ENCODE measurements at regions not wholly inside any gene's neighbourhood (a gene's known extent, or its start where the extent isn't known, plus 50 kb on each side); places are given as distances from the start of the nearest gene placed in this dataset.

DNA sequence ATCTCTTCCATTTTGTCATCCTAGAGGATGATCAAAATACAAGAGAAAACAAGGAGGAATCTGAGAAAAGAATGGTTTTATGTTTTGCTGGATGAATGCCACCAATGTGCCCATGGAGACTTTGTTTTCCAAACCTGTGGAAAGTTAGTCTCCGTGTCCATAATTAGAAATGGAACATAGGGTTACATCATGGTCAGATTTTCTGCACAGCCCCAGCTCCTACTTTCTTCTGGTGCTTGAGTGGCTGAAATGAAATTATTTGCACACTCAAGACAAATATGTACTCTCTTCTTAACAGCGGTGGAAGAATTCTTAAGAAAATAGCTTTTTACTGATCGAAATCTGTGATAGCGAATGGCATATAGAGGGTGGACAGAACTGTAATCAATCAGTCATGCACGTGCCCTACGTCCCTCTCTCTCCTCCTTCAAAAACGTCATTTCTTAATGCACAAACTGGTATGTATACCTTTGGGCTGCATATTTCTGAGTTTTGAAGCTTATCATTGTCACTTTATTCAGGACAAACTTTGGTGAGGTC, 825.2 kb downstream of the AACS start:
- no peak for DNase-seq (ENCODE audit: low spot score)

DNA sequence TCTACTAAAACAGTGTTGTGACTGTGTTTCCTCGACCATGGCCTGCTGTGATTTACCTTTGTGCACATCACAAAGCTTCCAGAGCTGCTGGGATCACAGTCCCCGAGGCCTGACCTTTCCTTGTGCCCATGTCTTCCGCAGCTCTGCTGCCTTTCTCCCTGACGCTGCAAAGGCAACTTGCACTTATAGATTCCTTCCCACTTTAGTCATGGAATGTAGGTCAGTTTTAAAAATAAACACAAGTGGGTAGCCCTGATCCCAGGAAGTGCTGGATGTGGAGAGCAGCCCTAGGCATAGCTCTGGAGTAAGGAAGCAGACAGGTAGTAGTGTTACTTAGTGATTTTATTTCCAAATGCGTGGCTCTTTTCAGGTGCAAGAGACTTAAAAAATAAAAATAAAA, 825.7 kb downstream of the AACS start:
- DNase-seq (ENCODE audit: low spot score), result no peak

GRCh38 chr12:125892276-125892675, 827.0 kb downstream of the AACS start:
- DNase-seq (ENCODE audit: low spot score), result no peak

GRCh38 chr12:125902991-125903390, 837.8 kb downstream of the AACS start:
- DNase-seq (ENCODE audit: low spot score), result no peak

- no peak for DNase-seq (ENCODE audit: low spot score)
Measured at GRCh38 chr12:125907351-125907750, 842.1 kb downstream of the AACS start.

DNA sequence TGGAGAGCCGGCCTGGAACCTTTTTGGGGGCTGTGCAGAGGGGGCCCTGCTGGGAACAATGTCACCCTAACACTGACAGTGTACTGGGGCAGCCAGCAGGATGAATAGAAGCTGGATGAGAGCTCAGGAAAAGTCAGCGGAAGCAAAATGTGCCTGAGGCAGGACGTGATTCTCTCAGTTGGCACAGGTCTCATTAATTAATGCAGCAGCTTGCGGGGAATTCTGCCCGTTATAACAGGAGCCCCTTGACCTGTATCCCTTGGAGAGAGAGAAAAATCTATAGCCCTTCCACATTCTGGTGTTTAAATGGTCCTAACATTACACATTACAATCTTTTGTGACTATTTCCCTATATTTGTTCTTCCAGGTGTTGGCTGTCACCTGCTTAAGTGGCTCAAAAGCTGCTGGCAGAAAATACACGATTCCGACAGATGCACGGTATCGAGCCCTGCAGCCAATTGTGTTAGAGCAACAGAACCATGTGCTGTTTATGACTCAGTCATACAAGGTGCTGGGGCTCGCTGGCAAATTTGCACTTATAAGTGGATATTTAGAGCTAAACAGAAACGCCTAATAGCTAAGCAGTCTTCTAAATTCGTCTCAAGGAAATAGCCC, 854.7 kb downstream of the AACS start:
- no peak for DNase-seq (ENCODE audit: low spot score)

DNA sequence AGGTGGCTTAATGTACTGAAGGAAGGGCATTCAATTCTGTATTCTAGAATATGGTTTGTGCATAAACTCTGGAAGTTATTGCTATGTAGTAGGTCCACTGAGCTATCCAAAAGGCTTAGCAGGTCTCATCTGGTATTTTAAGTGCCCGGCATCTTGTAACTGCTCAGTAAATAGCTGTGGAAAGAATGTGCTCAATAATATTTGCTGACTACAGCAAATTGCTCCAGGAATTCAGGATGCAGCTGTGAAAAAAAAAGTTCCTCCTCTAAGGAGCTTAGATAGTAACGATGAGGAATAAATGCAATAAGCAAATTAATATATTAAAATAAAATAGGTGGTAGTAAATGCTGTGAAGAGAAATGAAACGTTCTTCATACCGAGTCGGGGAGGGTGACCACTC, 857.1 kb downstream of the AACS start:
- no peak for DNase-seq (ENCODE audit: low spot score)

- no peak for DNase-seq (ENCODE audit: low spot score)
Measured at GRCh38 chr12:125936502-125936901, 871.3 kb downstream of the AACS start.

GRCh38 chr12:125944446-125944845, 879.2 kb downstream of the AACS start:
- no peak for DNase-seq (ENCODE audit: low spot score)

GRCh38 chr12:125949471-125949870, 884.2 kb downstream of the AACS start:
- DNase-seq (ENCODE audit: low spot score), result no peak

DNA sequence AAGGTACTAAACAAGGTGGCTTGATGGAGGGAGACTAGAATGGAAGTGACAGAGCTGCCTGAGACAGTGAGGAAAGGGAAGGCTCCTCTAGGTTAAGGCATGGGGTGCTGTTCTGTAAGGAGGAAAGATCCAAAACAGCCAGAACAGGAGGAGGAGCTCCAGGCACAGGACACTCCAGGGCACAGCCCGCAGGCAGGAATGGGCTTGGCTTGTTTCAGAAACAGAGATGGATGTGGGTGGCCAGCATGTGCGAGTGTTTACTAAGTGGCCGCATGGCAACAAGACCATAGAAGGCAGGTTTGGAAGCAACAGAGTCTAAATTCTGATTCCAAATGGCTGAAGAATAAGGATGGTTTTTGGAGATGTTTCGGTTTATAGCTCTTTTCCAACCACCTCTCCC, 889.1 kb downstream of the AACS start:
- no peak for DNase-seq (ENCODE audit: low spot score)

DNA sequence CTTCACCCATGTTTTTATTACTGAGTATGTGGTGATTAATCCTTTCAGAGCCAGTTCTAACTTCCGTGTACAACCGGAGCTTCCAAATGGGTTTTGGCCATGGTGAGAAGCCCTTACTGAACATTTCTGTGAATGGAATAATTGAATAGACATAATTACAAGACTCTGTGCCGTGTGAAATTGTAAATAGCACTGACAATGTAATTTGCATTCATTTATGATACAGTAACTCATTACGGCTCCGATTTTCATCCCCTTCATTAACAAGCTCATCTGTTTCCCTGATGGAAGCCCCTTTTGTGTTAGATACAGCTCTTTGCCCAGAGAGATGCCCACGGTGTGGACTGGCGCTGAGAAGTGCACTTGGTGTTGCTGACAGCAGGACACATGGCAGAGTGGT, 891.0 kb downstream of the AACS start:
- DNase-seq (ENCODE audit: low spot score), result no peak

GRCh38 chr12:125966641-125967040, 901.4 kb downstream of the AACS start:
- no peak for DNase-seq (ENCODE audit: low spot score)

DNA sequence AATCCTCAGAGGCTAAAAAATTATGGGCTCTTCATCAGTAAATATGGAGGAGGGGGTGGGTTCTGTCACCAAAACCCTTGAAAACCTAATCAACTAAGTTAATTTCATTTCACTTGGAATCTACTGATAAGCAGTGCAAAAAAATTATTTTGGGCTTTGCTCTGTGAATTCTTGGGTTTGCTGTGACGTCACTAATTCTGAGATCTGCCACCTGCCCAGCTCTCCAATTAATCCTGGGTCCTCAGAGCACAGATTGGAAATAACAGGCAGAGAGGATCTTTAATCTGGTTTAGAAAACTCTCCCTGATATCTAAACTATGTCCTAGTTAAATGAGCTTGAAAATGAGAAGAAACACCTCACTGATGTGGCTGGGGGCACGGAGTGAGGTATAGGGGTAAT, 903.2 kb downstream of the AACS start:
- DNase-seq (ENCODE audit: low spot score), result no peak

- DNase-seq (ENCODE audit: low spot score), result no peak
Measured at GRCh38 chr12:125971981-125972380, 906.7 kb downstream of the AACS start.

GRCh38 chr12:125978286-125978685, 913.1 kb downstream of the AACS start:
- DNase-seq (ENCODE audit: low spot score), result no peak

- DNase-seq (ENCODE audit: low spot score), result no peak
Measured at GRCh38 chr12:125981610-125982253, 916.5 kb downstream of the AACS start.

DNA sequence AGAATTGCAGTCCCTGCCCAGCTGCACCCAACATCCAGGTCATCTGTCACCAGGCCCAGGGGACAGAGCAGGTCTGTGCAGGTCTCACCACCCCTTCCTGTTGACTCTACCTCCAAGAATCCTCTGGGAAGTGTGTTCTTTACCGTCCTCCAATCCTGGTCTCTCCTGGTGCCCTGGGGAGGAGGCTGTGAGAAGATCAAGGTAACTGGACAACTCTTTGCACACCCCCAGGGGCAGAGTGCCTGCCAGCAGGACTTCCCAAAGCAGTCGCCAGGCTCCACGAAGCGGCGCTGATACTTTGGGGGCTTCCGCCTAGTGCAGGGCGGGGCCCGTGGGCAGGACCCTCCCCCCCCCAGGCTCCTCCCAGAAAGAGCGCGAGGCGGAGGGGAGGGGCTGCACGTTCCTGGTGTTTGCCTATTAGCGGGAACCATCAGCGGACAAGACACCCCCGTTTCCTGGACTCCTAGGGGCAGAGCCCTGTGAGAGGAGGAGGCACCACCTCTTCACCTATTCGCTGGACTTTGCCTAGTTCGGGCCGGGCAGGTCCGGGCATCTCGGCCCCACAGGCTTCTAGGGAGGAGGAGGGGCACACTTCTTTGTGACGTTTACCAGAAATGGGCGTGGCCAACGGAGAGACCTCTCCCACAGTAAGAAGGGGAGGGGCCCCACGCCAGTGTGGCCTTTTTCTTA, 918.0 kb downstream of the AACS start:
- no peak for DNase-seq (ENCODE audit: low spot score)

DNA sequence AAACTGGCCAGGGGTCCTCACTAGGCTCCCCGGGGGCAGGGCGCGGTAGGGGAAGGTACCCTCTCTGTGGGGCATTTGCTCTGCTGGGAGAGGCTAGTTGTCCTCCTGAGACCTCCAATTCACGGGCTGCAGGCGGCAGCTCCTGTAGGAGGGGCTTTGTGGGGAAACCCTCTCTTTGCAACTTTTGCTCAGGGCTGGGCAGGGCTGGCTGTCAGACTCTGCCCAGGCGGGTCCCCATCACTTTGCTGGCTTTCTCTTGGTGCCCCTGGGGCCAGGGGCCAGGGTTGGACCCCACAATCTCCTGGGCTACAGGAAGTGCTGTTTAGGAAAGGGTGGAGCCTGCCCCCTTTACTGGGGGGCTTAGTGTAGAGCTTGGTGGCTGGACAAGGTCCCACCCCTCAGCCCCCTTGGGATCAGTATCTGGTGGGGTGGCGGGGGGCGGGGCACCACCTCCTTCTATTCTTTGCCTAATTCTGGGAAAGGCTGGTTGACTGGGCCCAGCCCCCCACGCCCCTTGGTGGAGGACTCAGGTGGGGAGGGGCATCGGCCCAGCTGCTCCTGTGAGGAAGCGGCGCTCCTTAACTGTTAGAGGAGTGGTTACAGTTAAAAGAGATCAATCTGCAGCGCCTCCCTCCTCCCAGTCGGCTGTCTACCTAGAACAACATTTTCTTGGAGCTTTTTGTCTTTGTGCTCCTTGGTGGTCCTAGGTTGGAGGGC, 918.7 kb downstream of the AACS start:
- no peak for DNase-seq (ENCODE audit: low spot score)

GRCh38 chr12:125988545-125988944, 923.3 kb downstream of the AACS start:
- DNase-seq (ENCODE audit: low spot score), result no peak

DNA sequence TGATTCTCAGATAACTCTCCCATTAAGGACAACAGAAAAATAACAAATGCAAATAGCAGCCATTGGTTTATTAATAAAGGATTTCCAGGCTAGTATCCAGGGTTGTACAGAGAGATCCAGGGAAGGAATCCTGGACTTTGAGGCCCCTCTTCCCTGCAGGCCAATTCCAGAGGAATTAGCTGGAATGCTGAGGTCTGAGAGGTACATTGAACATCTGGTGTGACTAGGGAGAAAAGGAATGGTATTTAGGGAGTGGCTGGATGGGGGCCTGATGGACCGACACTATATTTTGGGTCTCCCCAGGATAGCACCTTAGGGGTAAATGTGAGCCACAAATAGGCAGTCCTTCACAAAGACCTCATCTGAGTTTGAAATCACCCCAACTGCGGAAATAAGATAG, 924.5 kb downstream of the AACS start:
- DNase-seq (ENCODE audit: low spot score), result no peak

- DNase-seq (ENCODE audit: low spot score), result no peak
Measured at GRCh38 chr12:125996443-125996842, 931.2 kb downstream of the AACS start.

- DNase-seq (ENCODE audit: low spot score), result no peak
Measured at GRCh38 chr12:125999628-126000027, 934.4 kb downstream of the AACS start.
